MCF 10A (cell line): ENCODE measurements at regions not wholly inside any gene's neighbourhood (a gene's known extent, or its start where the extent isn't known, plus 50 kb on each side); places are given as distances from the start of the nearest gene placed in this dataset.

Source experiments
- BruUV-seq: library from RNA; stranded (reverse); fragments of 400-500 nt; replicated peaks from 2 replicates; lab custom pipeline; 2021; lab: Mats Ljungman, UMichigan
- CTCF ChIA-PET: fragments of 300-600 bp; sonication (Branson Sonifier 250); formaldehyde crosslinking; extraction: SDS; loops from one replicate; lab custom pipeline; 2021; ENCODE audit warnings: antibody characterized with exemption, inconsistent platforms; lab: Yijun Ruan, JAX
- POLR2A ChIA-PET: fragments of 300-600, 350-650 bp; sonication (Branson Sonifier 250); formaldehyde crosslinking; extraction: SDS; loops from one replicate; lab custom pipeline; 2020; ENCODE audit warnings: antibody characterized with exemption, inconsistent platforms; lab: Yijun Ruan, JAX
- DNase-seq: peaks from one replicate; pipeline ENCODE4 v3.0.0-alpha.2; 2018; ENCODE audit not compliant: unreplicated experiment
- H3K27ac Mint-ChIP-seq: one replicate; pipeline ENCODE4 v1.8.0; 2022; ENCODE audit warnings: mild to moderate bottlenecking, low read depth, mixed read lengths; ENCODE audit not compliant: unreplicated experiment
- H3K27me3 Mint-ChIP-seq: one replicate; pipeline ENCODE4 v1.8.0; 2022; ENCODE audit warnings: mixed read lengths; ENCODE audit not compliant: insufficient read depth, unreplicated experiment
- H3K36me3 Mint-ChIP-seq: one replicate; pipeline ENCODE4 v1.8.0; 2022; ENCODE audit warnings: mild to moderate bottlenecking, moderate library complexity, mixed read lengths; ENCODE audit not compliant: insufficient read depth, unreplicated experiment
- H3K4me1 Mint-ChIP-seq: one replicate; pipeline ENCODE4 v1.8.0; 2022; ENCODE audit warnings: mixed read lengths; ENCODE audit not compliant: insufficient read depth, unreplicated experiment
- H3K4me3 Mint-ChIP-seq: one replicate; pipeline ENCODE4 v1.8.0; 2022; ENCODE audit warnings: mild to moderate bottlenecking, moderate library complexity, mixed read lengths; ENCODE audit not compliant: unreplicated experiment
- H3K9me3 Mint-ChIP-seq: one replicate; pipeline ENCODE4 v1.8.0; 2022; ENCODE audit warnings: mixed read lengths; ENCODE audit not compliant: unreplicated experiment
- intact Hi-C: fragments of 100-400 bp; cut with micrococcal nuclease; formaldehyde crosslinking; loops from 2 replicates; pipeline ENCODE4 v1.14.1; 2022
- TF ChIP-seq, protein P1 (sequence below): fragments of 200-600 bp; IDR thresholded peaks from one replicate; pipeline ENCODE4 v1.8.0; 2022; ENCODE audit warnings: antibody characterized with exemption, mild to moderate bottlenecking; ENCODE audit not compliant: unreplicated experiment

DNA sequence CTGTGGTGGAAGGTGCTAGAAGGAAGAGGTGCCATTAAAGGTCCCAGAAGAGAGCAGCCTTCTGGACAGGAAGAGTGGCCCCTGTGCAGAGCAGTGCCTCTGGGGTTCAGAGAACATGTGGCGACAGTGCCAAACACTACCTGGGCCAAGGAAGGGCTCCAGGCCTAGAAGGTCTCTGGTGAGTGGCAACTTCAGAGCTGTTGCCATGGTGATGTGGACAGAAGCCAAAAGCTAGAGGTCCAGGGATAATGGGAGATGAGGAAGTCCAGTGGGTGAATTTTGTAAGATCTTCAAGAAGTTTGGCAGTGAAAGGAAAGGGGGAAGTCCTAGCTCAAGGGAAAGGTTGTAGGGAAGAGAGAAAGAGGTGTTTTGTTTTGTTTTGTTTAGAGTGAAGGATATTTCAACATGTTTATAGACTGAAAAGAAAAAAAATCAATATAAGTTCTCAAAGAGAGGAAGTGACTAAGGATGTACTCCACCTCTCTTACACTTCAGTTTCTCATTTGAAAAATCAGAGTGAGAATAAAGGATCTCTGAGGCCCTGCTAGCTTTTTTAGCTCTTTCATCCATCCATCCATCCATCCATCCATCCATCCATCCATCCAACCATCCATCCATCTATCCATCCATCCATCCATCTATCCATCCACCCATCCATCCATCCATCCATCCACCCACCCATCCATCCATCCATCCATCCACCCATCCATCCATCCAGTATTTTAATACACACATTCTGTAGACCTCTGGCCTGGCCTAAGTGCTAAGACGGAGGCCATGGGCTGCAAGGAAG, 77.1 kb upstream of the DUSP5 start:
- BruUV-seq, result no TSS peak
- H3K9me3 Mint-ChIP-seq, result no peaks in the 10 kb centered on the region
- intact Hi-C loops, result no loop called here
- CTCF ChIA-PET, result interaction anchor here (0.6 kb wide), 2 partner anchors 79 to 120 kb away, joined by 3 read pairs; no protein-coding TSS in a partner anchor
- POLR2A ChIA-PET, result interaction anchor here (1.2 kb wide), 1 partner anchor 35 kb away, joined by 5 read pairs; no protein-coding TSS in a partner anchor
- peak overlapping the region; percentile 53 for H3K27ac Mint-ChIP-seq
- H3K36me3 Mint-ChIP-seq, result peaks cover 7% of the 10 kb centered on the region
- no peak overlapping the region for H3K4me3 Mint-ChIP-seq
- DNase-seq, result peak; percentile 82
- peaks cover 29% of the 10 kb centered on the region for H3K4me1 Mint-ChIP-seq
- TF ChIP-seq, protein P1, sequence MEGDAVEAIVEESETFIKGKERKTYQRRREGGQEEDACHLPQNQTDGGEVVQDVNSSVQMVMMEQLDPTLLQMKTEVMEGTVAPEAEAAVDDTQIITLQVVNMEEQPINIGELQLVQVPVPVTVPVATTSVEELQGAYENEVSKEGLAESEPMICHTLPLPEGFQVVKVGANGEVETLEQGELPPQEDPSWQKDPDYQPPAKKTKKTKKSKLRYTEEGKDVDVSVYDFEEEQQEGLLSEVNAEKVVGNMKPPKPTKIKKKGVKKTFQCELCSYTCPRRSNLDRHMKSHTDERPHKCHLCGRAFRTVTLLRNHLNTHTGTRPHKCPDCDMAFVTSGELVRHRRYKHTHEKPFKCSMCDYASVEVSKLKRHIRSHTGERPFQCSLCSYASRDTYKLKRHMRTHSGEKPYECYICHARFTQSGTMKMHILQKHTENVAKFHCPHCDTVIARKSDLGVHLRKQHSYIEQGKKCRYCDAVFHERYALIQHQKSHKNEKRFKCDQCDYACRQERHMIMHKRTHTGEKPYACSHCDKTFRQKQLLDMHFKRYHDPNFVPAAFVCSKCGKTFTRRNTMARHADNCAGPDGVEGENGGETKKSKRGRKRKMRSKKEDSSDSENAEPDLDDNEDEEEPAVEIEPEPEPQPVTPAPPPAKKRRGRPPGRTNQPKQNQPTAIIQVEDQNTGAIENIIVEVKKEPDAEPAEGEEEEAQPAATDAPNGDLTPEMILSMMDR, result no peak
- no peaks in the 10 kb centered on the region for H3K27me3 Mint-ChIP-seq

GRCh38 chr10:110421512-110422138, 76.1 kb upstream of the DUSP5 start:
- Mint-ChIP-seq H3K9me3 (no peaks in the 10 kb centered on the region), H3K27me3 (no peaks in the 10 kb centered on the region), H3K4me1 (peaks cover 29% of the 10 kb centered on the region), H3K36me3 (peaks cover 7% of the 10 kb centered on the region), H3K27ac (peak overlapping the region; percentile 13), H3K4me3 (no peak overlapping the region)
- BruUV-seq, result no TSS peak
- ChIA-PET CTCF (interaction anchor here (0.6 to 0.9 kb wide), 3 partner anchors 13 to 125 kb away, joined by 3 read pairs; no protein-coding TSS in a partner anchor), POLR2A (interaction anchor here (1.9 kb wide), 1 partner anchor 11 kb away, joined by 6 read pairs; no protein-coding TSS in a partner anchor)
- no peak for DNase-seq
- TF ChIP-seq, protein P1, result no peak
- intact Hi-C loops, result no loop called here

- ChIA-PET CTCF (interaction anchor here (0.6 kb wide), 2 partner anchors 16 to 84 kb away, joined by 3 read pairs; no protein-coding TSS in a partner anchor), POLR2A (interaction anchor here (1.1 to 1.9 kb wide), 2 partner anchors 12 to 74 kb away, joined by 3 to 6 read pairs; no protein-coding TSS in a partner anchor)
- DNase-seq, result no peak
- H3K27me3 Mint-ChIP-seq, result no peaks in the 10 kb centered on the region
- H3K36me3 Mint-ChIP-seq, result peaks cover 7% of the 10 kb centered on the region
- intact Hi-C loops, result no loop called here
- H3K4me1 Mint-ChIP-seq, result peaks cover 27% of the 10 kb centered on the region
- H3K27ac Mint-ChIP-seq, result no peak overlapping the region
- H3K4me3 Mint-ChIP-seq, result no peak overlapping the region
- BruUV-seq, result no TSS peak
- no peaks in the 10 kb centered on the region for H3K9me3 Mint-ChIP-seq
- TF ChIP-seq, protein P1, result no peak
Measured at GRCh38 chr10:110422548-110422947, 75.2 kb upstream of the DUSP5 start.

DNA sequence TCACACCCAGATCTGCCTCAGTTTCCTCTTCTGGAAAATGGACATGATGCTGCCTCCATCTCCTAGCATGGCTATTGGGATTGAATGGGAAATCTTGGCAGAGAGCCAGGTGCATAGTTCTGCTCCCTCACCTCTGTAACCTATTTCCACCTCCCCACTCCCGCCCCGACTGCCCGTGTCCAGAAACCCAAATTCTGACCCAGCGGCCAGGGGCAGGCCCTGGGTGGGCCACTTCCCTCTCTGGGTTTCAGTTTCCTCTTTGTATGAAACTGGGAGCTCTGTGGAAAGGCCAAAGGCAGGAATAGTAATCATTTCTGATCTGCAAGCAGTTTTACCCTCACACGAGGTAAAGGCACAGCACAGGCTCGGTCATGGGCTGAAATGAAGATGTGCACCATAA, 74.1 kb upstream of the DUSP5 start:
- ChIA-PET POLR2A (interaction anchor here (0.9 kb wide), 1 partner anchor 22 kb away, joined by 3 read pairs; no protein-coding TSS in a partner anchor), CTCF (no interaction called here)
- Mint-ChIP-seq H3K27ac (no peak overlapping the region), H3K27me3 (no peaks in the 10 kb centered on the region), H3K9me3 (no peaks in the 10 kb centered on the region), H3K36me3 (peaks cover 7% of the 10 kb centered on the region), H3K4me3 (no peak overlapping the region), H3K4me1 (peaks cover 25% of the 10 kb centered on the region)
- intact Hi-C loops, result no loop called here
- DNase-seq, result no peak
- TF ChIP-seq, protein P1, result no peak
- BruUV-seq, result no TSS peak
